Fibroblast of skin of back (primary cell): ENCODE measurements at regions not wholly inside any gene's neighbourhood (a gene's known extent, or its start where the extent isn't known, plus 50 kb on each side); places are given as distances from the start of the nearest gene placed in this dataset.

Experiments
- DNase-seq: peaks from one replicate; pipeline ENCODE4 v3.0.0-alpha.2; 2013

DNA sequence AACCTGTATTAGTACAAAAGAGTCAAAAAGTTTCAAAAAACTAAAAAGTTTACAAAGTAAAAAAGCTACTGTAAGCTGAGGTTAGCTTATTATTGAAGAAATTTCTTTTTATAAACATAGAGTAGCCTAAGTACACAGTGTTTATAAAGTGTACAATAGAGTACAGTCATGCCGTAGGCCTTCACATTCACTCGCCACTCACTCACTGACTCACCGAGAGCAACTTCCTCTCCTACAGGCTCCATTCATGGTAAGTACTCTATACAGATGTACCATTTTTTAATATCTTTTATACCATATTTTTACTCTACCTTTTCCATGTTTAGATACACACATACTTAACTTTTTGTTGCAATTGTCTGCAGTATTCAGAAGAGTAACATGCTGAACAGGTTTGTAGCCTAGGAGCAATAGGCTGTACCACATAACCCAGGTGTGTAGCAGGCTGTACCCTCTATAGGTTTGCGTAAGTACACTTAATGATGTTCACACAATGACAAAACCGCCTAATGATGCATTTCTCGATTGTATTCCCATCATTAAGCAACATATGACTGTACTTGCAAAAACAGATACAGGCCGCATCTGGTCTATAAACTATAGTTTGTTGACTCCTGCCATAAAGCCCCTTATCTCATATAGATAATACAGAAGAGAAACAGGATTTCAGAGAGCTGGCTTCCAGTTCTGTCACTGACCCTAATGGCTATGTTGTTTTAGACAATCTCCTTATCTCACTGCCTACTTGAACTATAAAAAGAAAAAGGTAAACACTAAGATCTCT, 438.8 kb downstream of the HTR7 start:
- DNase-seq: peak; percentile 93

DNA sequence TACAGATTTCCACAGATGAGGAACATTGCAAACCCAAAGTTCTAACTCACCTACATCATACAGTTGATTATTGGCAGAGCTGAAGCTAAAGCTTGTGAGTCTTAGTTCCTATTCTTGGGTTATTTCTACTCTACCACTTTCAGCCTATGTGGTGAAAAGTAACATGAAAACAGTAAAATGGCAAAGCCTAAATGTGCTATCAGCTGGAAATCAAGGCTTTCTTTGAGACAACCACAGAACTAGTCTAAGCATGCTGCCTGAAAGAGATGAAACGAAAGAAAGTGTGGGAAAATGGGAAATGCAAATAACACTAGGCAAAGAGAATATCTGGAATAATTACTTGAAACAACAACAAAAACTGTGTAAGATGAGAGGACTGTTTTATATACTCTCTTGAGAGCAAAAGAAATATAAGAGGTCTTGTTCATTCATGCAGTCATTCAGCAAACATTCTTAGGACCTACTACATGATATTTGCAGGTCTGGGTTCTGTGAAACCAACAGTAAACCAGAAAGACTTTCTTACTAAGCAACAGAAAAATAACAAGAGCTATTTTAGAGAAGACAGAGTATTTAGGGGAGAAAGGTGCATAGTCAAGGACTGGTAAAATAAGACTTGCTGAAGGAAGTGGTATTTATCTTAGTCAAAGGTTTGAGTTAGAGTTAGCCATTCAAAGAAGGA, 437.1 kb downstream of the HTR7 start:
- no peak for DNase-seq

DNA sequence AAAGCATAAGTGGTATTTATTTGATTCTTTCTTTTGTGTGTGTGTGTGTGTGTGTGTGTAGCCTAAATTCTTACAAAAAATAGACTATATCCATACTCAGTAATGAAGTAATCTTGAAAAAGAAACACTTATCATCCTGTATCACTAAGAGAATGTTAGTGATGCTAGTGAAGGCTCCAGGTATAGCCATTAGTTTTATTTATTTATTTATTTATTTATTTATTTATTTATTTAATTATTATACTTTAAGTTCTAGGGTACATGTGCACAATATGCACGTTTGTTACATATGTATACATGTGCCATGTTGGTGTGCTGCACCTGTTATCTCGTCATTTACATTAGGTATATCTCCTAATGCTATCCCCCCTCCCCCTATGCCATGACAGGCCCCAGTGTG, 436.0 kb downstream of the HTR7 start:
- no peak for DNase-seq

GRCh38 chr10:90424730-90425129, 433.1 kb downstream of the HTR7 start:
- peak; percentile 73 for DNase-seq

DNA sequence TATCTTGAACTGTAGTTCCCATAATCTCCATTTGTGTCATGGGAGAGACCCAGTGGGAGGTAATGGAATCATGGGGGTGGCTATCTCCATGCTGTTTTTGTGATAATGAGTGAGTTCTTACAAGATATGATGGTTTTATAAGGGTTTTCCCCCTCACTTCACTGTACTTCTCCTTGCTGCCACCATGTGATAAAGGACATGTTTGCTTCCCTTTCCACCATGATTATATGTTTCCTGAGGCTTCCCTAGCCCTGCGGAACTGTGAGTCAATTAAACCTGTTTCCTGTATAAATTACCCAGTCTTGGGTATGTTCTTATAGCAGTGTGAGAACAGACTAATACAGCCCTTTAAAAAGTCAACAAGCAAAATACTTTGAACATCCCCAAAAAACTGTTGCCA, 427.7 kb downstream of the HTR7 start:
- peak; percentile 42 for DNase-seq

DNA sequence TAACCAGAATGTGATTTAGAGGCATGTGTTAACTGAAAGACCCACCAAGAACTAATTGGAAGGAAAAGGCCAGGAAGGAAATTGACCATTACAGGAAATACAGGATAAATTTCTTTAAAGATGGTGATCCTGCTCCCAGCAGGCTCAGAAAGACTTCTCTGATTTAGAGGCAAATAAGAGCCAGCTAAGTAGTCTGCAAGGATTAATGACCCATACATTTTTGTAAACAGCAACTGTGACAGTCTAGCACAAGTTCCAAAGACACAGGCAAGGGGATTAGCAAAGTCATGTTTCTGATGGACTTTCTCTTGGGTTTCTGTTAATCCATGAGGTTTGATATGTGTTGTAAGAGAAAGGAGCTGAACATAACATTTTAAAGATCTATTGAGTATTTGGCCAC, 425.0 kb downstream of the HTR7 start:
- DNase-seq: no peak

DNA sequence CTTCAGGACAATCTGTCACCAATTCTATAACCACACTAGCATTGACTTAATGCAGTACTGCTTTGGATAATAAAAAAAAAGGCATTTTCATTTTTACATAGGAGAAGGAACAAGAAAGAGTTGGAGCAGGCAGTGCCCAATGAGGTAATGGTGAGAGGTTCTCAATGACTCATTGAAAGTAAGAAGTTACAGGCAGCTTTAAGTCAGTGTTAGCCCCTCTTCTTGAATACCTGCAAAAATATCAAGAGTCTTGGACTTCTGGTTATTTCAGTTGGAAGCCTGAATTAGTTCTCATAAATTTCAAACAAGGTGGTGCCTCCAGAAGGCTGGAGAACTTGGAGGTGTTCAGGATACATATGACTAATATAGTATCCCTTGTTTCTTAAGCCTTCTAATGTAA, 422.5 kb downstream of the HTR7 start:
- no peak for DNase-seq

- no peak for DNase-seq
These were observed 420.4 kb downstream of the HTR7 start for GRCh38 chr10:90437452-90437851.

GRCh38 chr10:90440870-90441269, 417.0 kb downstream of the HTR7 start:
- DNase-seq: no peak

GRCh38 chr10:90443342-90443741, 414.5 kb downstream of the HTR7 start:
- DNase-seq: no peak

GRCh38 chr10:90447831-90448230, 410.0 kb downstream of the HTR7 start:
- DNase-seq: peak; percentile 51

GRCh38 chr10:90450797-90451196, 407.0 kb downstream of the HTR7 start:
- DNase-seq: no peak

DNA sequence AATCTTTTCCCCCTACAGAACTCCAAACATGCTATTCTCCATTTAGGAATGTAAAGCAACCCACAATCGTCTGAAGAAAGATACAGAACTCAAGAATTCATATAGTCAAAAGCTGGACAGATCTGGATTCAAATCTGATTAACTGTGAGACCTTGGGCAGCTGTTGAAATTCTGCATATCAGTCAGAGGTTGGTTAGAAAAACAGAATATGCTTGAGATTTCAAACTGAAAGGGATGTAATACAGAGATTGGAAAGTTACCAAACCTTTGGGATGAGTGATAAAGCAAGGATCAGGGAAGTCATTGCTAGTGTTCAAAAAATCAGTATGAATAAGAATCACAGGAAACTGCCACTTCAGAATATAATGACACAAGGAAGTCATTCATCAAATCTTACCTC, 406.6 kb downstream of the HTR7 start:
- DNase-seq: peak; percentile 79

GRCh38 chr10:90458054-90458453, 399.8 kb downstream of the HTR7 start:
- no peak for DNase-seq

- no peak for DNase-seq
These were observed 399.3 kb downstream of the HTR7 start for GRCh38 chr10:90458571-90458970.

DNA sequence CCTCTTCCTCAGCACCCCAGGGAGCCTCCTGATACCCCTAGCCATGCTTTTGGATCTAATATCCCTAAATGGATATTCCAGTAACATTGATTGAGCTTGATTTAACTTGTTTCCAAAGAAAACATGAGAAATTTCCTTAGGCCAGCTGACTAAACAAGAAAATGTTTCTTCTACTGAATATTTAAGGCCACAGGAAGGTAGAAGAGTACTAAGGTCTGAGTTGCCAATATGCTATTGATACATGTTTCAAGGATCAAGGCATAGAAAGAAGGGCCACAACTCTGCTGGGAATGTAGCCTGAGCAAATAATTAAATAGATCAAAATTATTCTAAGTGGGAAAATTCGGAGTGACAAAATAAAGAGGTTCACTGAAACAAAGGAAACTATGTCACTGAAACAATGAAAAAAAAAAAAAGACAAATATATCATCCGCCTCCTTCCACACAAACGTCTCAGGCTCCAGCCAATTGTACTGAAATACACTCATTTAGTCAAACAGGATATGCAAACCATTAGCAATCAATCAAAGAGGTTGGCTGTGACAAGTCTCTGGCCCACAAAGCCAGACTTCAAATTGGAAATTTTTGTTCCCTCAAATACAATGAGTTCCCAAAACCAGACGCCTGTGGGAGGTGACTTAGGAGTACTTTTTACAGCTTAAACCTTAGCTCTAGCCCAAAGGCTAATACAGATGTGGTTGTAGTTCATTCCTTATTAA, 396.2 kb downstream of the HTR7 start:
- no peak for DNase-seq

DNA sequence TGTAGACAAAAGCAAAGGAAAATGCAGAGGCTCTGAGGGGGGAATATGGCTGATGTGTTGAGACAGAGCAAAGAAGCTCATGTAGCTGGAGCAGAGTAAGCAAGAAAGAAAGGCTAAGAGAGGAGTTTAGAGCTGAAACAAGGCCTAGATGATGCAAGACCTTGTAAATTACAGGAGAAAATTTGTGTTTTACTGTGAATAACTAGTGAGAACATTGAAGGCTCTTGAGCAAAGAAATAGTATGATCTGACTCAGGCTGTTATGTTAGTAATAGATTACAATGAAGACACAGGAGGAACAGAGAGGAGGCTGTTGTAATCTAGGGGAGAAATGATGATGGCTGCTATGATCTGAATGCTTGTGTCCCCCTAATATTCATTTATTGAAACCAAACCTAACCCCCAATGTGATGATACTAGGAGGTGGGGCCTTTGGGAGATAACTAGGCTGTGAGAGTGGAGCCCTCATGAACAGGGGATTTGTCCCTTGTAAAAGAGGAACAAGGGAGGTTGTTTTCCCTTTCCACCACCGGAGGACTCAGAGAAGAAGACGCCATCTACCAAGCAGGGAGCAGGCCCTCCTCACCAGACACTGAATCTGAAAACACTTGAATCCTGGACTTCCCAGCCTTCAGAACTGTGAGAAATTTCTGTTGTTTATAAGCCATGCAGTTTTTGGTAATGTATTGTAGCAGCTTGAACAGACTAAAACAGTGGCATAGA, 394.9 kb downstream of the HTR7 start:
- DNase-seq: peak; percentile 31

DNA sequence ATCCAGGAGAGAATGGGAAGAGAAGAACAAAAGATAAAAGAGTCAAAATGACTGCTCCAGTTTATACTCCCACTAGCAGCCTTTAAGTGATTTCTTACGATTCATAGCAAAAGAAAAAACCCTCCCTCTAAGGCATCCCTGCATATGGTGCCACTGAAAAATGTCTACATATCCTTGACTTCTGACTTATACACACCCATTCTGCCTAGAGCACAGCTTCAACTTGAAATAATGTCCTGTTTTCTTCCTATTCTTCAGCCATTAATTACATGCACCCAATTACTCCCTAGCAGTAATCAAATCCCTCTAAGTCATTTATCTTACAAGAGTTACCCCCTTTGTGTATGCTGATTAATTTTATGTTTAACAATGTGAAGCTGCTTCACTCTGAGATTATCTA, 393.5 kb downstream of the HTR7 start:
- no peak for DNase-seq

GRCh38 chr10:90470966-90471365, 386.9 kb downstream of the HTR7 start:
- no peak for DNase-seq

GRCh38 chr10:90480466-90480865, 377.4 kb downstream of the HTR7 start:
- no peak for DNase-seq

DNA sequence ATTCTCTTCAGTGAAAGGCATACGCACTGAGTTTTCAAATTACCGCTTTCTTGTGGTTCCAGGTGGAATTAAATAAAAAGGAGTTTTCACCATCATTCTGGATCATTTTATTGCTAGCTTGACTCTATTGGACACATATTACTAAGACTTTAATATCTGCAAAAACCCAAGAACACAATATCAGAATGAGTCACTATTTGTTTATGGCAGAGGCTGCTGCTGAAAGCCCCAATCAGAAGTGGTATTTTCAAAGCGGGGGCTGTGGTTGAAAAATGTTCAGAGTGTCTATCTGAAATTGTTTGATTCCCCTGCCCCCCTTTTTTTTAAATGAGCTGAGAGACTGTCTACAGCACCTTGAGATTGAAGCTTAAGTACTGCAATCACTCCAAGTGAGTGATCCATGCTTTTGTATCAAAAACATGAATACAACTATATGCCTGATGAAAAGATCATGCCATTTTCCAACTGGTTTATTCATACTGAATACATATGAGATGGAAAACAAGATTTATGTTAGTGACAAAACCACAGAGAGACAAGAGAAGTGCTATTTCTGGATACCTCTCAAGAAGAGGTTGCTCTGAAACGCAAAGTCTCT, 376.4 kb downstream of the HTR7 start:
- DNase-seq: no peak

- peak; percentile 73 for DNase-seq
These were observed 373.3 kb downstream of the HTR7 start for GRCh38 chr10:90484518-90484917.

DNA sequence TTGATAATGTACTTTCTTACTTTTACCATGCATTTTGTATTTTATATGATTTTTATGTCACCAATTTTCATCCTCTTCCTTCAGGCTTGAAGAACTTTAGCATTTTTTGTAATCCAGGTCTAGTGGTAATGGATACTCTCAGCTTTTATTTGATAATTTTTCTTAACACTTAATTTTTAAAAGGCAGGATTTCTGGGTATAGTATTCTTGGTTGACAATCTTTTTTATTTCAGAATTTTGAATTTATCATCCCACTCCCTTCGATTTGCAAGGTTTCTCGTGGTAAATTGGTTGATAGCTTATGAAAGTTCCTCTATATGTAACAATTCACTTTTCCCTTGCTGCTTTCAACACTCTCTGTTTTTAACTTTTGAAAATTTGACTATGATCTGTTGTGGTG, 363.7 kb downstream of the HTR7 start:
- no peak for DNase-seq
